HG02943 (cell line): ENCODE measurements at regions not wholly inside any gene's neighbourhood (a gene's known extent, or its start where the extent isn't known, plus 50 kb on each side); places are given as distances from the start of the nearest gene placed in this dataset.

ENCODE experiments used
- ATAC-seq: cut with Tn5 transposase; IDR thresholded peaks from one replicate; pipeline ENCODE4 v1.9.1; 2021; ENCODE audit warnings: mild to moderate bottlenecking, low read depth, moderate library complexity; ENCODE audit not compliant: unreplicated experiment

DNA sequence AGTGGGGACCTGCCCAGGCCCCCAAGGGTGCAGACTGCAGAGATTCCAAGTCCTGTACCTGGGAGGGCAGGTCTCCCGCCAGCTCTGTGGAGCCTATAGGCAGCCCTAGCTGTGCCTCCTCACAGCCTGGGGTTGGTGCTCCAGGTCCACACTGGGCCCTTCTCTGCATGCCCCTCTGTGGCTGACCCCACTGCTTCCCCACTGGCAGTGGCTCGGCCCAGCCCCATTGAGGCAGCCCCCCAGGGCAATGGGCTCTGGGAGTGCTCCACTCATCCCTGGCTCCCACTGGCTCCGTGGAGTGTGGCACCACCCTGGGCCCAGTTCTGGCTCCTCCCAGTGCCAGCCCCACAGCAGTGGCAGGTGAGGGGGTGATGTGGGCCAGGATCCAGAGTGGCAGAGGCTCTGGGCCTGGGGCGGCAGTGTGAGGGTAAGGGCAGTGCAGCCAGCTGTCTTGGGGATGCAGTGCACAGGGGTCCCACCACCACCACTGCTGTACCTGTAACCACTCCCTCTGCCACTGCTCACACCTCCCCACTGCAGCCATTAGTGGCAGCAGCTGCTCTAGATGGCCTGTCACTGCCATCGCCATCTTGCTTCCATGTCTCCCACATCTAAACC lies 312.2 kb downstream of the GPM6A start:
- ATAC-seq: no peak

DNA sequence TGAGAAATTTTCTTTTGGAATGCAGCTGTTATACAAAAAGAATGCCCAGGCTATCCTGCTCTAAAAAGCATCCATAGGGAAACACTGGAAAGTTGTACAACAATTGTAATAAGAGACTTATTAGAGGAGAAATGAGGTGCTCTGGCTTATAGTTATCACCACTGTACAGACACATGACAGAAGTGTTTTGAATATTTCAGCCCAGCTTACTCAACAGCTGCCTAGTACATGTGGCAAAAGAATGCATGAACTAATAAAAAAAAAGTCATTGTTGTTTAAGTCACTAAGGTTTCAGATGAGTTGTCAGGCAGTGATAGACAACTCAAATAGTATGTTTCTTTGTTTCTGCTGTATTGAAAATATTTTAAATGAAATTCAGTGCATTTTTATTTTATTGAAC lies 307.7 kb downstream of the GPM6A start:
- ATAC-seq: no peak

DNA sequence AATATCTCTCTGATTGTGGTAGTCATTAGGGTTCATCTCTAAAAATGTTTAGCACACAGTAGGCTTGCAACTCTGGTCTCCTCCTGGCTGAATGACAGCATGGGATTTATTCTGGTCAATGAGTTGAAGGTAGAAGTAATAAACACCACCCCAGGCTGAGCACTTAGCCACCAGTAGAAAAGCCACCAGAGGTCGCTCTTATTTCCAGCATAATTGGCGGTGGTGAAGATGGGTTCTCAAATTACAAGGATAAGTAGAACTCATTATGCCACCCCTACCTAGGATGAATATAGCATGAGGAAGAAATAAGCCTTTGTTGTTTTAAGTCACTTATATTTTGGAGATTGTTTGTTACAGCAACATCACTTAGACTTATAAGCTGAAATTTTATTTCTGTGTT lies 302.7 kb downstream of the GPM6A start:
- no peak for ATAC-seq

DNA sequence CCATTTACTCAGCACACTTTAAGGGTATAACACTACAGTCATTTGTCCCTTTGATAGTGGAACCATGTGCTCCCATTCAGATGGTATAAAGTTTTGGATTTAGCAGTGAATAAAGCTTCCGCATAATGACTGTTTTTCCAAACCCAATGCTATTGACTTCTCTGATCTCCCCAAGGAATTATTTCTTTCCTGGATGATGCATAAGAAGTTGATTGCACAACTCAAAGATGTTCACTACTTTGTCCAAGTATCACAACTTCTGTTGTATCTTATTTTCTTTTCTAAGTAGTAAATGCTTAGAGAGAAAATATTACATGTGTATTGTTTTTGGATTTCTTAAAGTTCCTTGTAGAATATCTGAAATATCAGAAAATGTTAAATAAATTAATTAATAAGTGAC lies 300.2 kb downstream of the GPM6A start:
- no peak for ATAC-seq

DNA sequence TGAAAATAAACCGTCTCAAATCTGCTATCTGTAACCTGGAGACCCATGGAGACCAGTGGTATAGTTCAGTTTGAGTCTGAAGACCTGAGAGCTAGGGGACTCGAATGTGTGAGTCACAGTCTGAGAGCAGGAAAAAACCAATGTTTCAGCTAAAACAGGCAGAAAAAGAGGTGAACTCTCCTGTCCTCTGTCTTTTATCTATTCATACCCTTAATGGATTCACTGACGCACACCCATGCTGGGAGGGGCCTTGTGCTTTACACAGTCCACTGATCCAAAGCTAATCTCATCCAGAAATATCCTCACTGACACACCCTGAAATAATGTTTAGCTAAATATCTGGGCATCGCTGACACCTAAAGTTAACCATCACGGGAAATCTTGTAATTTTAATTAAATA lies 297.9 kb downstream of the GPM6A start:
- ATAC-seq: no peak

DNA sequence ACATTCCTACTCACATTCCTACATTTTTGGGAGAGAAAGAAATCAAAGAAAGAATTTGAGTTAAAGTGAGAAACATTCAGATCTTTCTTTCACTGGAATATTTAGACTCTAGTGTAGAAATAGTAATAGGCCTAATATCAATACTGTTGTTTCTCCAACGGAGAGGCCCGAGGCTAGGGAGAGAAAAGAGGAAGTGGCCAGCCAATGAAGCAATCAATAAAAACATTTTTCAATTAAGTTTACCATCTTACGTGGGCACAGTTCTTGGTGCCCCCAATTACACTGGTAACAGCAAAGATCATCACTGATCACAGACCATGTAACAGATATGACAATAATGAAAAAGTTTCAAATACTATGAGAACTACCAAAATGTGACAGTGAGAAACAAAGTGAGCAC lies 281.4 kb downstream of the GPM6A start:
- no peak for ATAC-seq

DNA sequence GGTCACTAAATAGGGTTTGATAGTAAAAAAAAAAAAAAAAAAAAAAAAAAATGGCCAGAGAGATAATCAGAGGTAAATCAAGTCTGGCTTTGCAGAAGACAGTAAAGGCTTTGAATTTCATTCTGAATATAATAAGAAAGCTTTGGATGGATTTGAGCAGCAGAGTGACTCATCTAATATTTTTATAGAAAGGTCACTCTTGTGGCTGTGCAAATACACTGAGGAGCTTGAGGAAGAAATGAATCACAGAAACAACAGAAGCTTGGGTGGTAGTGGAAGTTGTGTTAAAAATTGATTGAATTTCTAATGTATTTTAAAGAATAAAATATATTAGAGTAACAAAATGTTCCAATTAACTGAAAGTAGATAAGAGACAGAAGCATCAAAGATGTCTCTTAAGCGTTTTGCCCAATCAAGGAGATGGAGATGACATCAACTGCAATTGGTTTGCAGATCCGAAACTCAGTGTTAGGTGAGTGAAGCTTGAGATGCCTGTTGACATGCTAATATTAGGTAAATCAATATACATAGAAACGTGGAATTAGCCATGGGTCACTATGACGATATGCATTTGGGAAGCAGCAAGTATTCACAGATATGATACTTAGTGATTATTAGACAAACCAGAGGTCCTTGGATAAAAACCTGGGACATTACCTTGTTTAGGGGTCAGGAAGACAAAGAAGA lies 280.5 kb downstream of the GPM6A start:
- ATAC-seq: no peak

DNA sequence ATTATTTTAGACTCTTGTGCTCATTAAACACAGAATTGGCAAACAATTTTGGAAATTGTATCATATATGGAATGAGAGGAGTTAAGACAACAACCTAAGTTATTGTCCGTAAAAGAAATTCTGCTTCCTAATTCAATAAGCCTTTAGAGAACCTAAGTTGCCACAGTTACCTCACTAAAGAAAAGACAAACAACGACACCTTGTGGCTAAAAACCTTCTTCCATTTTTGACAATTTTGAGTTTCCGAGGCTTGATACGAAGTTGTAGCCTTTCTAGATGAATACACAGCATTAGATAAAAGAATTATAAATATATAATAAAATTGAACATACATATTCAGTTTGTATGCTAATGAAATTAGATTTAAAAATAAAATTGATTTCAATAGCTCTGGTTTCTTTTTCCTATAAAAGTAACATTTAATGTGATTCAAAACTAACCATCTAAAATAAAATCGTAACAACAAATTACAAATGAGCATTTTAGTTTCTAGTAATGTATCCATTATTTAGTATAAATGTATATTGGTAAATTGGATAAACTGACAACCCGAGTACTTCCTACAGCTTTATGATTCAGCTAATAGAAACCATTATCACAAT lies 275.1 kb downstream of the GPM6A start:
- no peak for ATAC-seq

DNA sequence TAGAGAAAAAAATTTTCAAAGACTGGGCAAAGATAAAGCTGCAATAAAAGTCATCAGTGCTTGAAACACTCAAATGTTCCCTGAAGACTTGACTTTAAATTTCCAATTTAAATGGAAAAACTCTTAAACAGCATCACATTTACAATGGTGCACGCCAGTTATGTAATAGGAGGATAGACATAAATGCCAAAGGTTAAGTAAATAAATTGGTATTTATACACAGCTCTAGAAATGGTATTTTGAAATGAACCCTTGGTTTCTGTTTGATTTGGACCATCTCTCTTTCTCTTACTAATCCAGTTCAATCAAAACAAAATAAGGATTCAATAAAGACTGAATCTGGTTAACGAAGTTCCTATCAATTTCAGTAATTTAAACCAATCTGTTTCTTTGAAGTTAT lies 272.6 kb downstream of the GPM6A start:
- no peak for ATAC-seq

DNA sequence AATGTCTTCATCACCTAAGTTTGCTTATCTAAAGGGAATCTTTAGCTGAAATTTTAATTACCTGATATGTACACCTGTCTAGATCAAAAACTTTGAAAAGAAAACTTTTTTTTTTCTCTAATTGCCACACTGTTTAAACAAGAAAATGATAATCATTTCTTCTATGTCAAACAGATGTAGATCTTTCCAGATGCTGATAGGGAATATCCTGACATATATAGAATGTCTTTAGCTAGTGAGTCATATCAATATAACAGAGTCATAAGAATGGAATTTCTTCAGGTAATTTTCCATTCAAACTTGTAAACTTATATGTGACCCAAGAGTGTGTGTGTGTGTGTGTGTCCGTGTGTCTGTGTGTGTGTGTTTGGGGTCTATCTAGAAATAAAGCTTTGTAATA lies 271.9 kb downstream of the GPM6A start:
- ATAC-seq: no peak

DNA sequence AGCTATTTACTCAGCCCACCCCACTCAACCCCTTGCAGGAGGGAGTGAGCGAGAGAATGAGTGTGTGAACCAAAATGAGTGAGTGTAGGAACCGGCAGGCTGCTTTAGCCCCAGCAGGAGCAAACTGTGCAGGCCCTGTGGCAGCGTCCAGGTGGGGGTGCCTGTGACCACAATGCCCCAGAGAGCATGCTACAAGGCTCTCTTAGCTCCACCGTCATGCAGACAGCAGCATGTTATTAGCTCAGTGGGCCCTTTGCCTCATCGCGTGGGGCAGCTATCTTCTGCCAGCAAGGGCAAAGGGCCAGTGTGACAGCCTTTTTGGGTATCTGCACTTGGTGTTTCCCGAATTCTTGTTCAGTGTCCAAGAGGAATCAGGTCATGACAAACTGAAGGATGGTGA lies 271.3 kb downstream of the GPM6A start:
- ATAC-seq: no peak

DNA sequence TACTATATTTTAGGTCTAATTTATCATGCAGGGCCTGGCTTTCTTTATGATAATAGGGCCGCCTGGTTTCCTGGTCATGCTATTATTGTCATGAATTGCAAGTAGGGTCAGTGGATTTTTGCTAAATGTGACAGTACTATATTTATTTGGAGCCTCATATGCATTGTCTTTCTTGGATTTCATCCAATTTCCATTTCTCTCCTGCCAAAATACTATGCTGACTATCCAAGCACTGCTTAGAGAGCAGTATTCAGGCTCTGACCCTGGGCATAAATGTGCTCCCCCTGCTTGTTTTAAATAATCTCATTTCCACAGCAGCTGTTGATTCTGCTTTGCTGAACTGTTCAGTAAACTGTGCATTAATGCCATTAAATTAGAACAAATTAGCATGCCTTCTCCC lies 269.3 kb downstream of the GPM6A start:
- ATAC-seq: no peak

DNA sequence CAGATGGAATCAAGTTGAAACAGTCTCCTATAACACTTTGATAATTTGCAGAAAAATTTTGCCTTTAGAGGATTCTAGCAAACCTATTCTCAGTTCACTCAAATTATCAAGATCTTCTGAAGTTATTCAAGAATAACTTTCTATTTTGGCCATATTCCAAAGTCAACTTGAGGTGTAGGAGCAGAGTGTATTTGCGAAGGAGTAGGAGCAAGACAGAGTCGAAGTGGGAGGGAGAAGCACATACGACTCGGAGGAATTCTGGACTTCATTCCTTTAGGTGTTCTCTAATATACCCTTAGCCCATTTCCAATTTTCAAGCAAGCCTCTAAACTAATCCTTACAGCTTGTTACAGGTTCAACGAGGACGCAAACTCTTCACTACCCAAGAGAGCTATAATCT lies 252.9 kb downstream of the GPM6A start:
- no peak for ATAC-seq

DNA sequence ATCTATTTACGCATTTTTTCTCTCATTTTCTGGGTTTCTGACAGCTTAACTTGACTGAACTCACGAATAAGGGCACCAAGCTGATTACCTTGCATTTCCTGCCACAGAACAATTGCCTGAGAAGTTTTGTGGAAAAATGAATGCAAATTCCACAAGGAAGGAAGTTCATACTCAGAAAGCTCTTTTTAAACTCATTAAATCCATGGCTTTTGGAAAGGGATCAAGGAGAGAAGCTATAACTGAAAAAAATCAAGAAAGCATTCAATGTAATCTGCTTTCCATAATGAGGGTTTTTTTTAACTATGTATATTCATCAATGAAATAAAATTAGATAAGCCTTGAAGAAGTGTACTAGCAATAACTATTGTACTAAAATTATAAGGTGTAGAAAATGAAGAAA lies 252.5 kb downstream of the GPM6A start:
- ATAC-seq: no peak

DNA sequence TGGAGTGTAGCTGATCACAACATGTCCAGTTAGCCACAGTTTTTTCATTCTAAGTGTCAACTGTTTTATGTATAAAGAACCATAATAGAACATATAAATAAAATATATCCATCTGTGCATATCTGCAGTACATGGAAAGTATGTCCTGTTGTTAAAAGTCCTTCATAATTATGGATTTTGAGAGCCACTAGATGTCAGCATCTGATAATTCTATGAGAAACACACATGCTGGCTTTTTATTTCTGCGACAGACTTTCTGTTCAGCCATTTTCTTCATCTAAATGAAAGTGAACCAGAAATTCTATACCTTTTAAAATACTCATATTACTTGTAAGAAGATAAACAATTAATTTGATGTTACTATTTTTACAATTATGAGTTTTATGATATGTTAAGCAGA lies 251.5 kb downstream of the GPM6A start:
- no peak for ATAC-seq

DNA sequence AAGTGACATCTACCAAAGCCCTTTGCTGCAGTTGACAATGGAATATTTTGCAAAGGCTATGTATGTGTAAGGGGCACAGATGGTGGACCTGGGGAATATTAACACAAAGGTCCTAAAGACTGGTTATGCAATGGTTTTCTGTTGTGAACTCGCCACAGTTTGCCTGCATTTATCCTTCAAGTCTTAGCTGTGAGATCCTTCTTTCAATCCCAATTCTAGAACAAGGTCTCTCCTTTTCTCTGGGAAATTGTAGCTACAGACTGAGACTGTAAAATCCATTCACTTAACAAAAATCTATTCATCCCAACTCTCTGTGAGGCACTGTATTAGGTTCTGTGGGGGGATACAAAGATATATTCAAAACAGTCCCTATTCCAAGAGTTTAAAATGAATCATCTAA lies 250.4 kb downstream of the GPM6A start:
- ATAC-seq: no peak

DNA sequence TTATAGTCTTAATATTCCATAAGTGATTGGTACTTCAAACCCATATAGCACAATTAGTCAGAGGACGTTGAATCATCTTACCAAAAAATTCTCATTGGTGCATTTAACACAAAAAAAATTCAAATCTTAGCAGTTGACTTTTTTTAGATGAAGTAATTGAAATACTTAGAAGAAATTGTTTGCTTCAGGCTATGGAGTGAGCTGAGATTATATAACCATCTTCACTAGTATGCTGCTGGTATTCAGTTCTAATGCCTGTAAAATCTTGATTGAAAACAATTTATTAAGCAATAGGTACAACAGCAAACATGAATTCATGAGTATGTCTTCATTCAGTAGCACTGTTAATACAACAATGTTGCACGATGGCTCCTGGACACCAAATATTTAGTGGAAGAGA lies 250.0 kb downstream of the GPM6A start:
- ATAC-seq: no peak

DNA sequence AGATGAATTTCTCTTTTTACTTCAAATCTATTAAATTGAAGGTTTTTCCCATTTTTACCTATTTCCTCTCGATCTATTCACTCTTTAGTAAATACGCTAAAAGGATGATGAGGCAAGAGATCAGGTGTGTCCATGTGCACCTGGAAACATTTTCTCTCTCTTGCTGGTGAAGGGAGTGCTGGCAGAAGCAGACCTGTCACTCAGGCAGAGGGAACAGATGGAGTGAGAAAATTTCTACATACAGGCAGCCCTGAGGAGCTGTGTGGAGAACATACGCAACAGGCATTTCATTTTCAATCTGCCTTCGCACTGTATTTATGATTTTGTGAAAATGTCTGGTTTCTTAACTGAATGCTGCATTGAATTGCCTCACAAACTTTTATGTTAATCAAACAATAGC lies 249.5 kb downstream of the GPM6A start:
- ATAC-seq: no peak
